ENCODE measurements at regions not wholly inside any gene's neighbourhood (a gene's known extent, or its start where the extent isn't known, plus 50 kb on each side); places are given as distances from the start of the nearest gene placed in this dataset.

- peak in 1 of 4 donors; percentile 39 for DNase-seq
- intact Hi-C loops (cut with DNase I): no loop called here
- no peaks in the 10 kb centered on the region for H3K9me3 ChIP-seq
- ATAC-seq: no peak
- no peak overlapping the region for H3K27ac ChIP-seq
- no peak for TF ChIP-seq CTCF (IDR thresholded peaks at IDR 0.05)
- no peak overlapping the region for H3K4me3 ChIP-seq
- H3K27me3 ChIP-seq: peaks cover 0 to 41% of the 10 kb centered on the region in 2 donors
- H3K36me3 ChIP-seq: no peaks in the 10 kb centered on the region
- no peaks in the 10 kb centered on the region for H3K4me1 ChIP-seq
Measured at GRCh38 chr22:49186762-49187161, 640.9 kb downstream of the BRD1 start.

- no peaks in the 10 kb centered on the region for H3K36me3 ChIP-seq
- ATAC-seq: no peak
- no peaks in the 10 kb centered on the region for H3K4me1 ChIP-seq
- H3K4me3 ChIP-seq: no peak overlapping the region
- H3K27ac ChIP-seq: no peak overlapping the region
- TF ChIP-seq CTCF (IDR thresholded peaks at IDR 0.05): no peak
- peaks cover 0 to 36% of the 10 kb centered on the region in 2 donors for H3K27me3 ChIP-seq
- no peak for DNase-seq
- intact Hi-C loops (cut with DNase I): no loop called here
- H3K9me3 ChIP-seq: no peaks in the 10 kb centered on the region
Measured at GRCh38 chr22:49186293-49186692, 641.4 kb downstream of the BRD1 start.

- no peak overlapping the region for H3K4me3 ChIP-seq
- ATAC-seq: no peak
- no peaks in the 10 kb centered on the region for H3K9me3 ChIP-seq
- no peak for TF ChIP-seq CTCF (IDR thresholded peaks at IDR 0.05)
- no peak overlapping the region for H3K27ac ChIP-seq
- no peaks in the 10 kb centered on the region for H3K4me1 ChIP-seq
- peaks cover 0 to 35% of the 10 kb centered on the region in 2 donors for H3K27me3 ChIP-seq
- H3K36me3 ChIP-seq: no peaks in the 10 kb centered on the region
- DNase-seq: no peak
- intact Hi-C loops (cut with DNase I): no loop called here
Measured at GRCh38 chr22:49185312-49185969, 642.2 kb downstream of the BRD1 start.

GRCh38 chr22:49184736-49185135, 642.9 kb downstream of the BRD1 start:
- Histone ChIP-seq H3K36me3 (no peaks in the 10 kb centered on the region), H3K27ac (no peak overlapping the region), H3K27me3 (peaks cover 0 to 35% of the 10 kb centered on the region in 2 donors), H3K4me3 (no peak overlapping the region), H3K4me1 (no peaks in the 10 kb centered on the region), H3K9me3 (no peaks in the 10 kb centered on the region)
- no peak for TF ChIP-seq CTCF (IDR thresholded peaks at IDR 0.05)
- ATAC-seq (no peak), DNase-seq (no peak)
- intact Hi-C loops (cut with DNase I): no loop called here

- TF ChIP-seq CTCF (IDR thresholded peaks at IDR 0.05): no peak
- no peak overlapping the region for H3K4me3 ChIP-seq
- intact Hi-C loops (cut with DNase I): no loop called here
- H3K27me3 ChIP-seq: peaks cover 0 to 36% of the 10 kb centered on the region in 2 donors
- ATAC-seq: no peak
- H3K9me3 ChIP-seq: no peaks in the 10 kb centered on the region
- DNase-seq: peak in 1 of 4 donors; percentile 78
- H3K36me3 ChIP-seq: no peaks in the 10 kb centered on the region
- H3K4me1 ChIP-seq: no peaks in the 10 kb centered on the region
- H3K27ac ChIP-seq: no peak overlapping the region
Measured at GRCh38 chr22:49183826-49184216, 643.9 kb downstream of the BRD1 start.

Data from left lung (tissue), 4 donors.